ENCODE measurements at regions not wholly inside any gene's neighbourhood (a gene's known extent, or its start where the extent isn't known, plus 50 kb on each side); places are given as distances from the start of the nearest gene placed in this dataset.

GRCh38 chr13:26836626-26837025, 76.0 kb upstream of the GPR12 start:
- Histone ChIP-seq H3K4me1 (ENCODE audit: control insufficient read depth, insufficient read depth, low read length) (no peaks in the 10 kb centered on the region), H3K4me3 (ENCODE audit: low read length) (no peak overlapping the region), H3K27me3 (ENCODE audit: control insufficient read depth, insufficient read depth, low read length) (peaks cover 6% of the 10 kb centered on the region), H3K27ac (ENCODE audit: low read length) (no peak overlapping the region), H3K9me3 (ENCODE audit: control insufficient read depth, insufficient read depth, low read length) (no peaks in the 10 kb centered on the region), H3K36me3 (ENCODE audit: control insufficient read depth, insufficient read depth, low read length) (no peaks in the 10 kb centered on the region)
- H3K4me1 Mint-ChIP-seq = peaks cover 4 to 5% of the 10 kb centered on the region in 2 donors
- H3K27ac Mint-ChIP-seq = no peak overlapping the region
- no peaks in the 10 kb centered on the region for H3K36me3 Mint-ChIP-seq
- DNase-seq (no peak), ATAC-seq (no peak)
- TF ChIP-seq CTCF (IDR thresholded peaks at IDR 0.05) = no peak
- H3K4me3 Mint-ChIP-seq = no peak overlapping the region
- intact Hi-C loops (cut with micrococcal nuclease) = no loop called here
- no peaks in the 10 kb centered on the region for H3K9me3 Mint-ChIP-seq
- H3K27me3 Mint-ChIP-seq (ENCODE audit: low read depth in 2 of 2) = peaks cover 6 to 24% of the 10 kb centered on the region in 2 donors

DNA sequence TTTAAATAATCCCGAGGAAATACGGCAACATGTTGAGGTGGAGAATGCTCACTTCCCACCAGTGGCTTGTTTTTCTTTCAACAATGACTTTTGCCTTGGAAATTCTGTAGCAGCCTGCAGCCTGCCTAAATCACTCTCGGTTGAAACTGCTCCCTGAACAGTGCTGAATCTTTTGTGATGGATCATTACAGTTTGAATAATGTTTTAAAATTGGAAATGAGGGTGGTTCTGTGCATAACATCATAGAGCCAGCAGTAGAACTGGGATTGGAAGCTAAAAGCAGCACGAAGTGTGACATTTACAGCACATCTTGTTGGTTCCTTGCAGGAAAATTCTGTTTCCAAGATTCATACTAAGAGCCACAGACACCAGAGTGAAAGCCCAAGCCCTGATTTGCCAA, 74.1 kb upstream of the GPR12 start:
- Mint-ChIP-seq H3K36me3 (no peaks in the 10 kb centered on the region), H3K4me3 (no peak overlapping the region), H3K27ac (no peak overlapping the region), H3K9me3 (no peaks in the 10 kb centered on the region), H3K4me1 (peaks cover 5 to 6% of the 10 kb centered on the region in 2 donors), H3K27me3 (ENCODE audit: low read depth in 2 of 2) (peaks cover 6 to 18% of the 10 kb centered on the region in 2 donors)
- Histone ChIP-seq H3K36me3 (ENCODE audit: control insufficient read depth, insufficient read depth, low read length) (no peaks in the 10 kb centered on the region), H3K4me3 (ENCODE audit: low read length) (no peak overlapping the region), H3K27me3 (ENCODE audit: control insufficient read depth, insufficient read depth, low read length) (peaks cover 6% of the 10 kb centered on the region), H3K27ac (ENCODE audit: low read length) (no peak overlapping the region), H3K9me3 (ENCODE audit: control insufficient read depth, insufficient read depth, low read length) (no peaks in the 10 kb centered on the region), H3K4me1 (ENCODE audit: control insufficient read depth, insufficient read depth, low read length) (no peaks in the 10 kb centered on the region)
- WGBS (ENCODE audit: insufficient coverage) = 22% methylated on average over 4 of the region's 4 CpGs
- intact Hi-C loops (cut with micrococcal nuclease) = loop anchor here (5.0 kb wide), 1 partner anchor 37 kb away; no protein-coding TSS in a partner anchor
- no peak for TF ChIP-seq CTCF (IDR thresholded peaks at IDR 0.05)
- no peak for DNase-seq
- no peak for ATAC-seq

- no peaks in the 10 kb centered on the region for H3K4me1 ChIP-seq (ENCODE audit: control insufficient read depth, insufficient read depth, low read length)
- H3K9me3 Mint-ChIP-seq = no peaks in the 10 kb centered on the region
- H3K4me3 Mint-ChIP-seq = no peak overlapping the region
- H3K4me1 Mint-ChIP-seq = peaks cover 5 to 6% of the 10 kb centered on the region in 2 donors
- no peaks in the 10 kb centered on the region for H3K9me3 ChIP-seq (ENCODE audit: control insufficient read depth, insufficient read depth, low read length)
- DNase-seq (no peak), ATAC-seq (no peak)
- intact Hi-C loops (cut with micrococcal nuclease) = loop anchor here (5.0 kb wide), 1 partner anchor 34 kb away; no protein-coding TSS in a partner anchor
- H3K27ac ChIP-seq (ENCODE audit: low read length) = no peak overlapping the region
- no peaks in the 10 kb centered on the region for H3K36me3 Mint-ChIP-seq
- 57% methylated on average over 6 of the region's 6 CpGs for WGBS (ENCODE audit: insufficient coverage)
- H3K27me3 ChIP-seq (ENCODE audit: control insufficient read depth, insufficient read depth, low read length) = peaks cover 2% of the 10 kb centered on the region
- H3K27ac Mint-ChIP-seq = no peak overlapping the region
- H3K4me3 ChIP-seq (ENCODE audit: low read length) = no peak overlapping the region
- no peak for TF ChIP-seq CTCF (IDR thresholded peaks at IDR 0.05)
- H3K36me3 ChIP-seq (ENCODE audit: control insufficient read depth, insufficient read depth, low read length) = no peaks in the 10 kb centered on the region
- H3K27me3 Mint-ChIP-seq (ENCODE audit: low read depth in 2 of 2) = peaks cover 11 to 17% of the 10 kb centered on the region in 2 donors
Measured at GRCh38 chr13:26831336-26831908, 70.8 kb upstream of the GPR12 start.

DNA sequence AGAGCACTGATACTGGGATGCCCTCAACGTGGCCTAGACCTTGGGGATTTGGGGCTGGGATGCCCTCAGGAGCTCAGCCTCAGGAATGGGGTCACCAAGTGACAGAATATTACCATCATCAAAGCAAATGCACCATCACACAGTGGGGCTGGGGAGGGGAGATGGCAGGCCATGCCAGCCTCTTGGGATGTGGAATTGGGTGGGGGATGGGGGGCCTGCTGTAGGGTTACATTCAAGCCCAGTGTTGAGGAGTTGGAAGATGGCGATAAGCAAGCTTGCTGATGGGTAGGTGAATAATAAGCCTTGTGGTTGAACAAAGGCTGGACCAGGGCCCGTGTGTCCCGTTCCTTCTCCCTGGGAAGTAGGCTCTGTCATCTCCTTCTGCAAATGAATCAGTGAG, 69.1 kb upstream of the GPR12 start:
- H3K9me3 Mint-ChIP-seq = no peaks in the 10 kb centered on the region
- Histone ChIP-seq H3K36me3 (ENCODE audit: control insufficient read depth, insufficient read depth, low read length) (no peaks in the 10 kb centered on the region), H3K4me3 (ENCODE audit: low read length) (no peak overlapping the region), H3K27me3 (ENCODE audit: control insufficient read depth, insufficient read depth, low read length) (peaks cover 2% of the 10 kb centered on the region), H3K9me3 (ENCODE audit: control insufficient read depth, insufficient read depth, low read length) (no peaks in the 10 kb centered on the region), H3K4me1 (ENCODE audit: control insufficient read depth, insufficient read depth, low read length) (no peaks in the 10 kb centered on the region), H3K27ac (ENCODE audit: low read length) (no peak overlapping the region)
- intact Hi-C loops (cut with micrococcal nuclease) = loop anchor here (5.0 kb wide), 1 partner anchor 32 kb away; no protein-coding TSS in a partner anchor
- no peak for TF ChIP-seq CTCF (IDR thresholded peaks at IDR 0.05)
- 90% methylated on average over 4 of the region's 4 CpGs for whole genome bisulfite sequencing (ENCODE audit: insufficient coverage)
- no peak overlapping the region for H3K27ac Mint-ChIP-seq
- no peaks in the 10 kb centered on the region for H3K36me3 Mint-ChIP-seq
- ATAC-seq = no peak
- peaks cover 5 to 6% of the 10 kb centered on the region in 2 donors for H3K4me1 Mint-ChIP-seq
- DNase-seq = no peak
- H3K27me3 Mint-ChIP-seq (ENCODE audit: low read depth in 2 of 2) = peaks cover 7 to 8% of the 10 kb centered on the region in 2 donors
- H3K4me3 Mint-ChIP-seq = no peak overlapping the region

Data from natural killer cell (primary cell).